NCI-H2227 (cell line): ENCODE measurements at regions not wholly inside any gene's neighbourhood (a gene's known extent, or its start where the extent isn't known, plus 50 kb on each side); places are given as distances from the start of the nearest gene placed in this dataset.
A peak's percentile ranks its signal among the peaks of the same experiment; 100 is the strongest.

Experiments
- DNase-seq: peaks from one replicate; lab custom pipeline; 2025; ENCODE audit not compliant: unreplicated experiment; lab: John Stamatoyannopoulos, UW

GRCh38 chr17:77898521-77899434 lies 59.7 kb upstream of the TNRC6C start:
- DNase-seq, result no peak

DNA sequence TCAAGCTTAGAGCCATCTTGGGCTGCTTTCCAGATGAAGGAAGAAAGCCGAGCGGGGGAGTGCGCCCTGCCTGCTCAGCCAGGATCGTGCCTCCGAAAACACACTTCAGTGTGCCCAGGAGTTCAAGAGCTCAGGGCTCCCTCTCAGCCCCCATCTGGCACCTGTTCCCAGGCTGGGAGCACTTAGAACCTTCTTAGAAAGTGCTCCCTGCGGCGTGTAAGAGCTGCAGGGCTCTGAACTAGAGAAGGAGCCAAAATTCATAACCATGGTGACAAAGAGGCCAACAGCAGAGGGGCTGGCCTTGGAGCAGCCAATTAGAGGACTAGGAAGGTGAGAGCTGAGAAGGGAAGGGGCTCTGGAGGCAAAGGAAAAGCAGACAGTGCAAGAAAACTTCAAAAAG lies 59.0 kb upstream of the TNRC6C start:
- peak; percentile 70 for DNase-seq

- DNase-seq, result no peak
These were observed 57.0 kb upstream of the TNRC6C start for GRCh38 chr17:77901481-77901880.

GRCh38 chr17:77905266-77905665 lies 53.2 kb upstream of the TNRC6C start:
- no peak for DNase-seq

DNA sequence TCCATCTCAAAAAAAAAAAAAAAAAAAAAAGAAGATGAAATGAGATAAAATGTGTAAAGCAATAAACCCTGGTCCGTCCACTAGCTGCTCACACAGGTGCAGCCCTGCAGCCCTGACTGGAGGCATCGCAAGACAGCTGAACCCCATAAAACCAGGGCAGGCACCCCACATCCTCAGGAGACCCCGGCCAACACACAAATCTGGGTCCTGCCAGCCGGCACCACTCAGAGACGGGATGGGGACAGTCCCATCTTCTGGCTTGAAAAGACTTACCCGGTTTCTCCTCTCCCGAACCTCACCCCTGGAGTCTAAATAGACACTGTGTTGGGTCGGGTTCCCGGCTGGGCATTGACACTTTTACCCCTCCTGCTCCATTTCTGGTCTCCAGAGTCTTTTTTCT lies 52.7 kb upstream of the TNRC6C start:
- DNase-seq, result no peak

DNA sequence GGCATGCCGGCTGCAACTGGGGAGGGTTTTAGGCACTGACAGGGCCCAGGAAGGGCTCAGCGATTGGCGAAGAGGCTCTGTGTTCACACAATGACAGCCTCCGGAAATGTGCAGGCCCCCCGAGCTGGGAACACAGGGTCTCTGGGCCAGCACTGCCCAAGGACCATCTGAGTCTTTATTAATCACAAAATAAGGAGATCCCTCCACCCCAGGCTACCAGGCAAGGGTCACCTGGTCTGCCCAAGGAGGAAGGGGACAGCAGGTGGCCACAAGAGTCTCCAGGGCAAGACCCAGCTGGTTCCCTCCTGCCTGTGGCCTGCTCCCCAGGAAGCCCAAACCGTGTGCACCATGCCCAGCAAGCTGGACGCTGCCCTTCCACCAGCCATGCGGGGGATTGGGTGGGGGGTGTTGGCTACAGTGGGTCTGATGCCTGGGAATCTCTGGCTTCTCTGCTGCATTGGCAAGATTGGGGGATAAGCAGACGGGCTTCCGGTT lies 52.1 kb upstream of the TNRC6C start:
- DNase-seq, result no peak

DNA sequence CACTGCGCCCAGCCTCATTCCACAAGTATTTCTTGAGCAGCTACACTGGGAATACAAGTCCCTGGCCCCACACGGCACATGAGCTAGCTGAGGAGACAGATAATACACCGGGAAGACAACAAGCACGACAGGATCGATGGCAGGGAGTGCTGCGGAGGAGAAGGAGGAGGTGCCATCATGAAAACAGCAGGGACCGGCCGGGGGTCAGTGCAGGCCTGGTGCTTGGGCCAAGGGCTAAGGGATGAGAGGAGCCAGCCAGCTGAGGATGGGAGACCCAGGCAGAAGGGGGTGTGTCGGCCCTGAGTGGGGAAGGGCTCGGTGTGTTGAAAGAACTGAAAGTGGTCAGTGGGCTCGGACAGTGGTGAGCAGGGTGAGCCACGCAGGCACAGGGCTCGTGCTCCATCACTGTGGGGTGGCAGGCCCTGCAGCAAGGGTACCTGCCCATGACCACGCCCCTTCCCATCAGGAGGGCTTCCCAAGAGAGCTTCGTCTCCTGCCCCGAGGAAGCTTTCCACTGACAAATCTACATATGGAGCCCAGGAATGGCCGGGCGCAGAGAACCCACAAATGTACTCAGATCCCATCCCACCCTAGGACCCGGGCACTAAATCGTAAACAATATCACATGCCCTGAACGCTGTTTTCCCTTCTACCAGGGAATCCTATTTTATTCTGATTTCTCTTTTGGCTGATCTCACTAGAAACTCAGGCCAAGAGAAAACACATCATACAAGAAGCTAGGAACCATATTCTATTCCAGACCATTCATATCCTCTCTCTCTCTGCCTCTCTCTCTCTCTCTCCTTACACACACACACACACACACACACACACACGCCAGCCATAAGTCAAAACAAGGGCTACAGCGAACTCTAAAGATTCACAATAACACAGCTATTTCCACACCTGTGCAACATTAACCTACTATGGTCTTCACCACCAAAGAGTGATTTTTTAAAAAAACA lies 50.7 kb upstream of the TNRC6C start:
- DNase-seq, result no peak

GRCh38 chr17:77908501-77908900 lies 50.0 kb upstream of the TNRC6C start:
- no peak for DNase-seq
